T-helper 1 cell (primary cell): ENCODE measurements at regions not wholly inside any gene's neighbourhood (a gene's known extent, or its start where the extent isn't known, plus 50 kb on each side); places are given as distances from the start of the nearest gene placed in this dataset.
"Not testable (repeated sequence)": the region's sequence is repeated elsewhere in the genome, so short reads cannot be mapped to it uniquely, and the experiment has no call there.

ENCODE experiments used
- DNase-seq, 5 donors: peaks; one replicate each; pipeline ENCODE4 v3.0.0-alpha.2; 2012 to 2020

DNA sequence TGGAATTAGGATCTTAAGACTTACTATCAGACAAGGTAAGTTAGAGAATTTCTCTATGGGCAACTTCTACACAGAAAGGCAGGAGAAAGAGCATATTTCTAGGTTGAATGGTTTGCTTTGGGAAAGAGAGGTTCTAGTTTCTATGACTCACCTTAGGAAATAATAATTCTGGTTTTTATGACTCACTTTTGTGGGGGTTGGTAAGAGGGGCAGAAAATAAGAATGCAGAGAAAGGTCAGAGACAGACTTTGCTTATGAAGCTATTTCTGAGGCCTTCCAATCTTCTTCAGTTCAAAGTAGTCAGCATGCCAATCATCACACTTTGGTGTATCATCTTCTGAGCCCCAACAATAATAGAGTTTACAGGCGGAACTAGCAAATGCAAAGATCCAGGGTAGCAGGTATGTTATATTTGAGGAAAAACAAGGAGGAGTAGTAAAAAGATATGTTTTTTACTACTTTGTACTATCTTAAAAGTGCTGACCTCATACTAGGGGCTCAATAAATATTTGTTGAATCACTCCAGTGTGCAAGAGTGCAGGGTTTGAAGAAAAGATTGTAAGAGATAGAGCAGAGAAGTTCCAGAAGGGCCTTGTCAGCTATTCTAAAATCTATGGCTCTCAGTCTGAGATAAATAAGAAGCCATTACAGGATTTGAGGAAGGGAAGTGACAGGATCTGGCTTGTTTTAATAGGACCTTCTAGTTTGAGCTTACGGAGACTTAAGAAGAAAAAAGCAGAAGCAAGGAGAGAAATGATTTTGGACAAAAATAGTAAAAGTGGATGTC is 56.7 kb upstream of the LRFN5 start:
- no peak for DNase-seq

- no peak for DNase-seq
These were observed 57.4 kb upstream of the LRFN5 start for GRCh38 chr14:41549282-41549681.

GRCh38 chr14:41548666-41549065 is 58.0 kb upstream of the LRFN5 start:
- DNase-seq, result no peak

DNA sequence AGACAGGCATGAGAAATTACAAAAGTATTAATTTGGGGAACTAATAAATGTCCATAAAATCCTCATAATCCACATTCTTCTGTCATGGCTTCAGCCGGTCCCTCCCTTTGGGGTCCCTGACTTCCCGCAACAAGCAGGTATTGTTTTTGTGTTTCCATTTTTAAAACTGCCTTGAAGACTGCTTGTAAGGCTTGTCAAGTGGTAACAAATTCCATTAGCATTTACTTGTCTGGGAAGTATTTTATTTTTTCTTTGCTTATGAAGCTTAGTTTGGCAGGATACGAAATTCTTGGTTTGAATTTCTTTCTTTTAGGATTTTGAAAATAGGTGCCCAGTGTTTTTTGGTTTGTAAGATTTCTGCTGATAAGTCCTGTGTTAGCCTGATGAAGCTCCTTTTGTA is 65.3 kb upstream of the LRFN5 start:
- DNase-seq, result no peak

GRCh38 chr14:41532255-41532654 is 74.4 kb upstream of the LRFN5 start:
- DNase-seq, result no peak

GRCh38 chr14:41521891-41522290 is 84.8 kb upstream of the LRFN5 start:
- no peak for DNase-seq

DNA sequence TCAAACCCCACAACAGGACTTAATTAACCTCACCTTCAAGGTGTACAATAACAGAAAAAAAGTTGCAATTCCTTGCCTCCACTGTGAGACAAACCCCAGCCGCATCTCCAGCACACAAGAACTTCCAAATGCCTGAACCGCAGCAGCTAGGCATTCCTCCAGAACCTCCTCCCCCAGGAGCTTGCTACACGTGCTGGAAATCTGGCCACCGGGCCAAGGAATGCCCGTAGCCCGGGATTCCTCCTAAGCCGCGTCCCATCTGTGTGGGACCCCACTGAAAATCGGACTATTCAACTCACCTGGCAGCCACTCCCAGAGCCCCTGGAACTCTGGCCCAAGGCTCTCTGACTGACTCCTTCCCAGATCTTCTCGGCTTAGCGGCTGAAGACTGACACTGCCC is 88.6 kb upstream of the LRFN5 start:
- DNase-seq, result not testable (repeated sequence)

DNA sequence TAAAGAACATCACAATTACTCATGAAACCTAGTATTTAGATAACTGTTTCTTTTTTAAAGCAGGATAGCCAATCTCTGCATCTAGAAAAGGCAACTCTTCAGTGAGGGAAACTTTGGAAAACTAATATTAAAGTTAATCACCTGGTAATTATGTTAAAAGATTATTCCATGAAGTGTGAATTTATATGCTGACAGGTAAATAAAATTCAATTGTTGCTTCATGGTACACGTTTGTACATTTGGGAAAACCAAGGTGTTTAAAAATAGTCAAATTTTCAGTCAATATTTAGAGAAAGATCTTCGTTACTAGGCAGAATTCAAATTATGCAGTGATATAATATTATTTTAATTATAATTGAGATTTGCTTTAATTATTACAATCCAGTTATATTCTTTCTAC is 100.1 kb upstream of the LRFN5 start:
- DNase-seq, result no peak

DNA sequence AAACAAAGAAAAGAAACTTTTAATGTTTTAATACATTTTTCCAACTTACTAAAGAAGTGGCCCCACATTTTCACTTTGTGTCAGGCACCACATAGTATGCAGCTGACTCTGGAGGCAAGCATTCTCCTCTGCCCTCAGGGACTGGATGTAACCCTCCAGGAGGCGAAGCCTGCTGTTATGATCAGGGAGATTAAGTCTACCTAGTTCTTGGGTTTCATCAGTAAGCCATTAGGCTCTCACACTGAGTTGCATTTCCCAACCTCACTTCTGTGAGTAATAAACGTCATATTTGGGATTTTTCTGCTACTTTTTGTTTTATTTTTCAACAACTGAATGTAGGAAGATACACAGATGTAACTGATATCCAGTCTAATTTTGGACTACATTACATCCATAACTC is 101.2 kb upstream of the LRFN5 start:
- DNase-seq, result no peak

DNA sequence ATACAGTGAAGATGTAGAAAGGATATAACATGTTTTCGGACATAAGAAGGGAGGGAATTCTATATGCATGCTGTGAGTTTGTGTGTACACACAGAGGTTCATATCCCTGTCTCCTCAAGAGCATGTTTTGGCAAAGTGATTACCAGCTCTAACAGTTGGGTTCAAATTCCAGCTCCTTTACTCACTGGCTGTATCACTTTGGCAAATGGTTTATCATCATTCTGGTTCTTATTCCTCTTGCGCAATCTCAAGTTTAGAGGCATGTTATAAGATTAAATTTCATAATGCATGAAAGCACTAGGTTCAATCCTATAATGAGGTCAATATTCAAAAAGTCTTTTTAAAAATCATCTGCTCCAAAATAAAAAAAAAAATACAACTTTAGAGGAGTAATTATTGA is 107.7 kb upstream of the LRFN5 start:
- DNase-seq, result no peak

GRCh38 chr14:41490323-41490722 is 116.4 kb upstream of the LRFN5 start:
- DNase-seq, result no peak

DNA sequence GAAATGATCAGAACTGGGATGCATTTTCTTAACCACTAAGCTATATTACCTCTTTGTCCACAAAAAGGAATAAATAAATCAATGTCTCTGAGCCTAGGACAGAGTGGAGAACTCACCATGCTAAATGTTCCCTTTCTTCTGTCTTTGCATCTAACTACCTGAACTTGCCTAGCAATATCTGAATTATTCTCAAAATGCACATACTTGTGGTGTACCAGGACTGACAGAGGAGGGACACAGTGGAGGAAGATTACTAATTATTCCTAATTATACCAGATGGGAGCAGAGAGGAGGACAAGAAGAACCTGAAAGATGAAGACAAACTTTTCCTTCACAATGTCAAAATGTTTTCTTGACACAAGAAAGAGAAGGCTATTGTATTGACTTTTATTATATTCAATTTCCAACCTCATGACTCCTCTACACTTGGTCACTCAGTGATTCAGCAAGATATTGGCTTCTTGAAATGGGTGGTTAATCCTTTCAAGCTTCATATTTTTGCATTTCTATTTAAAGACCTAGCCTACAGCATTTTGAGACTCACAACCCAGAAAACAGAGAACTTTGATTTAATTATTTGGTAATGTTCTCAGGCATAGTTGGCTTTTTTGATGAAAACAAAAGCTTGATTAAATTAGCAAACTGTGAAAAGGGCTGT is 117.2 kb upstream of the LRFN5 start:
- DNase-seq, result no peak

GRCh38 chr14:41488401-41488800 is 118.3 kb upstream of the LRFN5 start:
- no peak for DNase-seq

GRCh38 chr14:41482861-41483260 is 123.8 kb upstream of the LRFN5 start:
- DNase-seq, result no peak

- DNase-seq, result no peak
These were observed 130.2 kb upstream of the LRFN5 start for GRCh38 chr14:41476526-41476925.

DNA sequence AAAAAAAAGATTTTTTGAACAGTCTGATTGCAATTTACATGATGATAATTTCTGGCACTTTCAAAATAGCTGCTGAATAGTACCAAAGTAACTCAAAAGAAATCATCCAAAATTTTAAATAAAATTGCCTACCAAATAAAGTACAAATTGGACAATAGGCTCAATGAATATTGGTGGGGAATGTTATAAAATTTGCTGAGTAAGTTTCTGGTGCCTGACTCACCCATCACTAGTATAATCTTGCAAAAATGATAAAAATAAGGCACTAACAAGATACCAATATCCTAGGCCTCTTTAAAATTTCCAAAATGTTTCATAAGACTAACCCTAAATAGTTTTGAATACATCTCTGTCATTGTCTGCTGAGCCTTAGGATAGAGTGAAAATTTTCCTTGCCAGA is 145.3 kb upstream of the LRFN5 start:
- no peak for DNase-seq

DNA sequence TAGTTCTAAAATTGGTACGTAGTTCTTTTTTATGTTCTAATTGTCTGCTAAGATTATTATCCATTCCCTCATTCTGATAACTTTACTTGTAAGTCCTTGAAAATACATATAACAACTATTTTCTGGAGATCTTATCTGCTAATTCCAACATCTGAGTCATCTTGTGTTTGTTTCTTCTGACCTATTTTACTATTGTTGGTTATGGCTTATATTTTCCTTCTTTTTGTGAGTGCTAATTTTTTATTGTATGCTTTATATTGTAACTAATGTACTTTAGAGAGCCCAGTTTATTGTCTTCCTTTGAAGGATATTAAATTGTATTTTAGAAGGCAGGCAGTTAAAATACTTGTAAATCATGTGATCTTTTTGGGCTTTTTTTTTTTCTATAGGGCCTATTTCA is 149.3 kb upstream of the LRFN5 start:
- no peak for DNase-seq

GRCh38 chr14:41449066-41449465 is 157.6 kb upstream of the LRFN5 start:
- no peak for DNase-seq

DNA sequence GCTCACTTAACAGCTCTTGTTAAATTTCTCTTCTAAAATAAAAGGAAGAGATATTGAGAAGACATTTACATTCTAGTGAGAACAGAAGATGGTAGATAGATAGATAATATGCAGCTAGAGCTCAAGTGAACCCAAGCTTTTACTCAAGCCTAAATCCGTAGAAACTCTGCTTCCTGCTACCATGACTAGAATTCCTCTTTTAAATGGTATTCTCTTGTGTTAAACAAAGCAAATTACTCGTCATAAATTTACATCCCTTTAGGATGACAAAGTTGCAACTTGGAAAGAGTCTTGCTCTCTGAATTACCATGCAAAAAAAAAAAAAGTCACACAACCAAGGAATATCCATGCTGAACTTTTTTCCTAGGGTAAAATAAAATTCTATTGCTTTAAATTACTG is 160.7 kb upstream of the LRFN5 start:
- no peak for DNase-seq

- no peak for DNase-seq
These were observed 183.2 kb upstream of the LRFN5 start for GRCh38 chr14:41423503-41423902.

DNA sequence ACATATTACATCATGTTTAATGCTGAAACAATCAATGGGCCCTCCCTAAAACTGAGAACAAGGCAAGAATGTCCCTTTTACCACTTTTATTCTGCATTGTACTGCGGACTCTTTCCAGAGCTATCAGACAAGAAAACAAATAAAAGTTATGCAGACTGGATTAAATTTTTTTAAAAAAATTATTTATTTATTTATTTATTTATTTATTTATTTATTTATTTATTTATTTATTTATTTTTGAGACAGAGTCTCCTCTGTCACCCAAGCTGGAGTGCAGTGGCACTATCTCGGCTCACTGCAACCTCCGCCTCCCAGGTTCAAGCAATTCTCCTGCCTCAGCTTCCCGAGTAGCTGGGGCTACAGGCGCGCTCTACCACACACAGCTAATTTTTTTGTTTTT is 185.4 kb upstream of the LRFN5 start:
- DNase-seq, result not testable (repeated sequence)

- DNase-seq, result no peak
These were observed 187.0 kb upstream of the LRFN5 start for GRCh38 chr14:41419709-41420108.

- DNase-seq, result no peak
These were observed 187.8 kb upstream of the LRFN5 start for GRCh38 chr14:41418851-41419250.

GRCh38 chr14:41409806-41410205 is 196.9 kb upstream of the LRFN5 start:
- DNase-seq, result no peak

GRCh38 chr14:41404126-41404525 is 202.6 kb upstream of the LRFN5 start:
- DNase-seq, result no peak
